ENCODE measurements at regions not wholly inside any gene's neighbourhood (a gene's known extent, or its start where the extent isn't known, plus 50 kb on each side); places are given as distances from the start of the nearest gene placed in this dataset.
A peak's percentile ranks its signal among the peaks of the same experiment; 100 is the strongest.
"Not testable (repeated sequence)": the region's sequence is repeated elsewhere in the genome, so short reads cannot be mapped to it uniquely, and the experiment has no call there.

DNA sequence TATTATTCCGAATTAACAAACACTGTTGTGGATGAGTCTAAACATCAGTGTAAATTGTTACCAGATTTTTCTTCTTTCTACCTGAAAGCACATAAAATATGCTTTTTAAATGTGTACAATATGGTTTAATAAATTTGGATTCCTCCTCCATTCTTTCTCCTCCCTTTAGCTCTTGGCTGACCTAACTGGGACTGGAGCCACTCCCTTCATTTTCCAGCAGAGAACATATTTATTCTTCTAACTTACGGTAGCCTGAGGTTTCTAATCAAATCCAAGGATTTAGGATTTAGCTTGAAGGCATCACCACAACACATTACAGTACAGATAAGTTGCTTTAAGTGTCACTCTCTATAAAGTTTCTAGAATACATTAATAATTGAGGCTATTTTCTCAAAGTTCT is 88.2 kb upstream of the SEMA3C start:
- DNase-seq (ENCODE audit: low spot score) (no peak), ATAC-seq (peak; percentile 67)
- intact Hi-C loops (cut with DNase I): no loop called here

DNA sequence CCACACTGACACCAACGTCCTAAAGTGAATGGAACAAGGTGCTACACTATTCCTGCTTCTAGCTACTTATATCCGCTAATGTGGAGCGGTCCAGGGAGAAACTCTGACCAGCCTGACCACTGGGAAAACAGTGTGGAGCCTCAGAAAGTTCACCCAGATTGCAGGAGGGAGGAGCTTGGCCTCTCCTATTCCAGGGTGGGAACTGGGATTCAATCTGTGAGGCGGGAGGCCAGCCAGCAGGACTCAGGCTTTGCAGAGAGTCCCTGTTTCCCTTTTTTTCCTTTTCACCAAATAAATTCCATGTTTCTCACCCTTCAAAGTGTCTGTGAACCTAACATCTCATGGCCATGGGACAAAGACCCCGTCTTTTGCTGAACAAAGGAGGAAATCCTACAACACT is 86.4 kb upstream of the SEMA3C start:
- DNase-seq (ENCODE audit: low spot score) (peak; percentile 65), ATAC-seq (peak; percentile 74)
- intact Hi-C loops (cut with DNase I): no loop called here

DNA sequence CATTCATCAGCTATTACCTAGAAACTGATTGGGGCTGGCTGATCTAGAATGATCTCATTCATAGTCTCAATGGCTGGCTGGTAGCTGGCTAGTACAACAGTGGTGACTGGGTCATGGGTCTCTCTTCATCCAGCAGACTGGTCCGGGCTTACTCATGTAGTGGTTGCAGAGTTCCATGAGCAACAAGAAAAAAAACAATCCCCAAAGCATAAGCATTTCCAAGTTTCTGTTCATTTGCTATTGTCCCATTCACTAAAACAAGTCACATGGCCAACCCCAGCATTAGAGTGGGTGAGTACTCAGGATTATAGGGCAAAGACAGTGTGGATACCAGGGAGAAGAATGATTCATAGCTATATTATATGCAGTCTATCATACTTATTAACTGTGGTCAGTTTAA is 85.2 kb upstream of the SEMA3C start:
- intact Hi-C loops (cut with DNase I): no loop called here
- peak; percentile 44 for ATAC-seq
- no peak for DNase-seq (ENCODE audit: low spot score)

DNA sequence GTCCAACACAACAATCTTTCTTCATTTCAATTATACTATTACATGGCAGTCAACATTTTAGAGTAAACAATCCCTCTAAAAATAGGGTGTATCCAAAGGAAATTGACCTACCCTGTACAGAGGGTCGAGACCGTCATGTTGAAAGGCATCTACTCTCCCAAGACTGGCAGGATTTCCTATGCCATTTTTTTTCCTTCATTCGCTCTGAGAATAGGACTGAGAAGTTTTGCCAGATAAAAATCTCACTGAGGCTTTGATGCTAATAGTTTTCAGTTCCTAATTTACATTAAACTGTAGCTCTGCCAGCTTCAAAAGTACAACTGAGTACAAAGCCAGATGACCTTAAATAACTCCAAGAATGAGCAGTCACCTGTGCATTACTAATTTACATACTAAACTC is 84.5 kb upstream of the SEMA3C start:
- intact Hi-C loops (cut with DNase I): no loop called here
- DNase-seq (ENCODE audit: low spot score): no peak
- ATAC-seq: no peak

GRCh38 chr7:81002421-81002820 is 83.6 kb upstream of the SEMA3C start:
- DNase-seq (ENCODE audit: low spot score) (no peak), ATAC-seq (no peak)

DNA sequence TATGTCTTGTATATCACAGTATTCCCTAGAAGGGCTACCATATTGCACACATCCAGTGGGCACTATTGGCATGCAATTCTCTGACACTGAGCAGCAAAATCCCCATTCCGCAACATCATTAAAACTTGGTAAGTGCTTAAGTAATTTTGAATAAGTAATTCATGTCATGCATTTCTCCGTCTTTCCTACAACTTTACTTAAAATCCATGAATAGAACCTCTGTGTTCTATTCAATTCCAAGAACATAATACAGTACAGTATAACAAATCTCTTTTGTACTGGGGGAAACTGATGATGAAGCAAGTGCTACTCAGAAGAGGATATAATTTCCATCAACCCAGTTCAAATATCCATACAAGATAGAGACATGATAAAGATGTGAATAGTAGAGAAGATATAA is 80.9 kb upstream of the SEMA3C start:
- DNase-seq (ENCODE audit: low spot score): no peak
- ATAC-seq: no peak
- intact Hi-C loops (cut with DNase I): no loop called here

More at GRCh38 chr7:81002421-81002820, 83.6 kb upstream of the SEMA3C start:
- intact Hi-C loops (cut with DNase I): no loop called here

DNA sequence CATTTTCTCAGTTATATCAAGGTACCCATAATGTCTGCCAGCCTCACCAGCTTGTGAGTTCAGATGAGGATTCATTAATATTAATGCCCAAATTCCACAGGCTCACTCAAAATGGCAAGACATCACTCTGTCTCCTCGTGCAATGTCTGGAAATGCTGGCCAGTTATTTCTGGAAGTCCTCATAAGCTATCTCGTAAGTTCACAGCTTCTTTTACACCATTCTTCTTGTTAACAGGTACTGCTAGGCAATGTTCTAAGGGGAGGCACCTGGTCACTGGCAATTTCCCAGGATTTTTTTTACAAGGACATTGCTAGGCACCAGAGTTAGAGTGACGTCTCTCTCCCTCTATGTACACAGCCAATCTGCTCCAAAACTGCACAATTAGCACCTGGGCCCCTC is 80.2 kb upstream of the SEMA3C start:
- intact Hi-C loops (cut with DNase I): no loop called here
- DNase-seq (ENCODE audit: low spot score) (no peak), ATAC-seq (no peak)

DNA sequence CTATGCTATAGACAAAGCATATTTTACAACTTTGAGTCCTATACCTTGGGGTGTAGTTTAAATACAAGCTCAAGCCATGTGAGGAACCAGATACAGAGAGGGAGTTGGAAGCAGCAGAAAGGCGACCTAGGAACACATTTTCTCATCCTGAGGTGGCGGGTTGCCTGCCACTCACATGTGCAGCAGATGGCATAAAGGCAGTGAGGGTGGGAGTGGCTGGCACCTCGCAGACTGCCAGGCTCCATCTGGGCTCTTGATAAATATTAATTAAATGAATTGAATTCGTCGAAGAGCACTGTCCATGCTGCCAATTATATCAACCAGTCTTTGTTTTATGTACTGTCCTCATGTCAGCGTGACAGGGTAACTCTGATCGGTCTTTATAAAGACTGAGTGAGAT is 79.0 kb upstream of the SEMA3C start:
- DNase-seq (ENCODE audit: low spot score) (no peak), ATAC-seq (no peak)
- intact Hi-C loops (cut with DNase I): no loop called here

- intact Hi-C loops (cut with DNase I); ATAC-seq; DNase-seq (ENCODE audit: low spot score): not testable (repeated sequence)
Measured at GRCh38 chr7:80996236-80996635, 77.4 kb upstream of the SEMA3C start.

DNA sequence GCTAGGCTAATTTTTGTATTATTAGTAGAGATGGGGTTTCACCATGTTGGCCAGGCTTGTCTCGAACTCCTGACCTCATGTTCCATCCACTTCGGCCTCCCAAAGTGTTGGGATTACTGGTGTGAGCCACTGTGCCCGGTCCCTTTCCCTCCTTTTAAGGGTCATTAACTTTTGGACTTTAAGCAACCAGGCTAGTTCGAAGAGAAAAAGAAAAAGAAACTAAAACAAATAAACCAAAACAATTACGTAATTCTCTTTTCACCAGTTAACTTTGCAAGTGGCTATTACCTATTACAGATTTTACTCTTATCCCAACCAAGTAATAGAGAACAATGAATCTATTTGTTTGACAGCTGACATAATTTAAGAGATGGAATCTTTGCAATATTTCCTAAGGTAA is 72.8 kb upstream of the SEMA3C start:
- DNase-seq (ENCODE audit: low spot score) (no peak), ATAC-seq (no peak)
- intact Hi-C loops (cut with DNase I): no loop called here

- intact Hi-C loops (cut with DNase I): no loop called here
- no peak for DNase-seq (ENCODE audit: low spot score)
- ATAC-seq: no peak
Measured at GRCh38 chr7:80984619-80985018, 65.8 kb upstream of the SEMA3C start.

DNA sequence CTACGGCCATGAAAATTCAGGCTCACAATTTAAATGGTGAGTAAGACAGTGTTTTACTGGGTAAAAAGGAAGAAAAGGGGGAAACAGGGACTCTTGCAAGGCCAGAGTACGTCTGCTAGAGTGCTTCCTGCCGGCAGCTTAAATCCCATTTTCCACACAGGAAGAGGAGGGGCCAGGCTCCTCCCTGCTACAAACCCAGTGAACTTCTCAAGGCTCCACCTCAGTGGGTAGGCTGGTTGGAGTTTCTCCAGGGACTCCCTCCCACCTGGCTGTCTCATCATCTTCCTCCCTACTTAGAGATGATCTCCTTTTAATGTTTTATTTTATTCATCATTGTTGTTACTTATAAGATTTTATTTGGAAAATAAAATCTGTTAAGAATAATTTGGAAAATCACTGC is 62.6 kb upstream of the SEMA3C start:
- DNase-seq (ENCODE audit: low spot score) (no peak), ATAC-seq (no peak)
- intact Hi-C loops (cut with DNase I): no loop called here

DNA sequence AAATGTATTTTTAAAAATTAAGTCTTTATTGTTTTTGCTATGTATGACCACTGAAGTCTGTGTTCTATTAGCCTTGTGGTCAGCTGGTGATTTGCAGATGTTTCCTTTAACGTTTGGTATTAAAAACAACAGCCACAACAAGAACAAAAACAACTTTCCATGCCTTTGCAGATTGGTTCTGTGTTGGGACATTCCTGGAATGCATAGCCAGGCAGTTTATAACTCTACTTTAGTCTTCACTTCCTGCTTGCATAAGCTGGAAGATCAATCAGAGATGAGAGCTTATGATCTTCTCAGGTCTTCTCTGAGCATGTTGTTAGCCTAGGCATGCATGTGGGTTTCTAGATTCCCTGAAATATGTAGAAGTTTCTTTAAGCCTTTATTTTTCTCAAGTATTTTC is 58.9 kb upstream of the SEMA3C start:
- DNase-seq (ENCODE audit: low spot score): no peak
- intact Hi-C loops (cut with DNase I): no loop called here
- ATAC-seq: no peak

GRCh38 chr7:80974396-80975358 is 55.8 kb upstream of the SEMA3C start:
- DNase-seq (ENCODE audit: low spot score) (no peak), ATAC-seq (no peak)
- intact Hi-C loops (cut with DNase I): no loop called here

GRCh38 chr7:80971225-80971624 is 52.4 kb upstream of the SEMA3C start:
- DNase-seq (ENCODE audit: low spot score) (no peak), ATAC-seq (no peak)
- intact Hi-C loops (cut with DNase I): no loop called here

All from sciatic nerve (tissue), 2 donors.